Muscle of leg (tissue), 3 donors: ENCODE measurements at regions not wholly inside any gene's neighbourhood (a gene's known extent, or its start where the extent isn't known, plus 50 kb on each side); places are given as distances from the start of the nearest gene placed in this dataset.

ENCODE experiments used
- DNase-seq: peaks from one replicate; pipeline ENCODE4 v3.0.0; 2013
- H3K27ac ChIP-seq: one replicate; pipeline ENCODE4 v1.5.1; 2013; ENCODE audit warnings: mild to moderate bottlenecking, low read length, control low read depth
- H3K27me3 ChIP-seq: one replicate; pipeline ENCODE4 v1.6.1; 2013; ENCODE audit warnings: low read length; ENCODE audit not compliant: control insufficient read depth, insufficient read depth
- H3K36me3 ChIP-seq: one replicate; pipeline ENCODE4 v1.6.1; 2013; ENCODE audit warnings: low read length; ENCODE audit not compliant: control insufficient read depth, insufficient read depth
- H3K4me1 ChIP-seq: one replicate; pipeline ENCODE4 v1.6.1; 2013; ENCODE audit warnings: low read length; ENCODE audit not compliant: control insufficient read depth, insufficient read depth
- H3K4me3 ChIP-seq: one replicate; pipeline ENCODE4 v1.5.1; 2013; ENCODE audit warnings: low read length, control low read depth
- H3K9me3 ChIP-seq: replicated peaks from 2 replicates; pipeline ENCODE4 v1.6.1; 2013; ENCODE audit warnings: low read depth, low read length; ENCODE audit not compliant: control insufficient read depth
- WGBS: methylation state at CpG from one replicate; pipeline ENCODE4 v1.1.5; 2013; ENCODE audit warnings: missing lambda C conversion rate; ENCODE audit not compliant: insufficient coverage; 5-methylcytosine and 5-hydroxymethylcytosine counted together

GRCh38 chr17:71296005-71296404 lies 824.8 kb upstream of the SOX9 start:
- Histone ChIP-seq H3K4me1 (no peaks in the 10 kb centered on the region), H3K9me3 (no peaks in the 10 kb centered on the region), H3K4me3 (no peak overlapping the region), H3K36me3 (no peaks in the 10 kb centered on the region), H3K27ac (no peak overlapping the region), H3K27me3 (no peaks in the 10 kb centered on the region)
- no CpG with 5 or more reads among the region's 1 CpG for WGBS
- DNase-seq, result no peak

- DNase-seq, result no peak
- Histone ChIP-seq H3K27ac (no peak overlapping the region), H3K4me3 (no peak overlapping the region), H3K36me3 (no peaks in the 10 kb centered on the region), H3K9me3 (peaks cover 3% of the 10 kb centered on the region), H3K27me3 (no peaks in the 10 kb centered on the region), H3K4me1 (no peaks in the 10 kb centered on the region)
These were observed 819.8 kb upstream of the SOX9 start for GRCh38 chr17:71301063-71301462.

- DNase-seq, result no peak
- Histone ChIP-seq H3K9me3 (peaks cover 3% of the 10 kb centered on the region), H3K4me3 (no peak overlapping the region), H3K27me3 (no peaks in the 10 kb centered on the region), H3K4me1 (no peaks in the 10 kb centered on the region), H3K27ac (no peak overlapping the region), H3K36me3 (no peaks in the 10 kb centered on the region)
- WGBS, result 80% methylated on average over 2 of the region's 9 CpGs
These were observed 817.9 kb upstream of the SOX9 start for GRCh38 chr17:71302721-71303549.

DNA sequence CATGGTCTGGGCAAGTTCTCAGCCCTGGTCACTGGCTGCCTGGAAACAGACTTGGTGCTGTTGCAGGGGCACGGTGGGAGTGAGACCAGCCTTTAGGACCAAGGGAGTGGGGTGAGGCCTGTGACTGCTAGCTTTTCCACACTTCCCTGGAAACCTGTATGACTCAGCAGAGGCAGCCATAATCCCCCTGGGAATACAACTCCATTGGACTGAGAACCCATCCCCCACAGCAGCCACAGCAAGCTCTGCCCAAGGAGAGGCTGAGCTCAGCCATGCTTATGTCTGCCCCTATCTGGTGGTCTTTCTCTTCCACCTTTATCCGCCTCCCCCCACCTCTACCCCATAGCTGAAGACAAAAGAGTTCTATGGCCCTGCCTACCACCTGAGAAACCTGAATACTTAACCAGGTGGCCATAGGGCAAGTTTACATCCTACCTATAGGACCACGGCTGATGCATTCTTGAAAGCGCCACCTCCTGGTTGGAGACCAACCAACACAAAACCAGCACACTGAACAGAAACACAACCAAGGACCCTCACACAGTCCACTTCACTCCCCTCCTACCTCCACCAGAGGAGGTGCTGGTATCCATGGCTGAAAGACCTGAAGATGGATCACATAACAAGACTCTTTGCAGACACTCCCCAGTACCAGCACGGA lies 816.2 kb upstream of the SOX9 start:
- H3K27ac ChIP-seq, result no peak overlapping the region
- 94% methylated on average over 2 of the region's 5 CpGs for WGBS
- H3K36me3 ChIP-seq, result no peaks in the 10 kb centered on the region
- no peaks in the 10 kb centered on the region for H3K4me1 ChIP-seq
- no peak overlapping the region for H3K4me3 ChIP-seq
- DNase-seq, result no peak
- peaks cover 3% of the 10 kb centered on the region for H3K9me3 ChIP-seq
- H3K27me3 ChIP-seq, result no peaks in the 10 kb centered on the region

- no peaks in the 10 kb centered on the region for H3K4me1 ChIP-seq
- H3K27ac ChIP-seq, result no peak overlapping the region
- H3K9me3 ChIP-seq, result no peaks in the 10 kb centered on the region
- no CpG with 5 or more reads among the region's 3 CpGs for WGBS
- H3K4me3 ChIP-seq, result no peak overlapping the region
- H3K27me3 ChIP-seq, result no peaks in the 10 kb centered on the region
- no peaks in the 10 kb centered on the region for H3K36me3 ChIP-seq
- DNase-seq, result no peak
These were observed 807.0 kb upstream of the SOX9 start for GRCh38 chr17:71313866-71314265.

DNA sequence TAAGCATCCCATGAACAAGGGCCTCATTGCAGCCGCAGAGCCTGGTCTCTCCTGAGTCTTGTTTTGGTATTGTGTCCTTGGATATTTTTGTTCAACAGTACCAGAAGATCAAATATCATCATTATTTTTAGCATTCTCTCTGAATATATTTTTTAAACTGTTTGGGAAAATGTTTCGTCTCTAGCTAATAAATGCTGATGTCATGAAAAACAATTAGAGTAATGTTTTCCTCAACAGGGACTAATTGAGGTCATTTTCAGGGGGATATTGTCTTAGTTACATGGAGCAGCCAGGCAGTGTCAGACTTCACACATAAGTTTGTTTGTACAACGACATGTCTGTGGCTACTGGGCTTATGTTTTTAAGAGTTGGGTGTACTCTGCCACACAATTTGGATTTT lies 805.3 kb upstream of the SOX9 start:
- Histone ChIP-seq H3K9me3 (no peaks in the 10 kb centered on the region), H3K4me3 (no peak overlapping the region), H3K36me3 (no peaks in the 10 kb centered on the region), H3K27me3 (no peaks in the 10 kb centered on the region), H3K4me1 (no peaks in the 10 kb centered on the region), H3K27ac (no peak overlapping the region)
- peak; percentile 29 for DNase-seq
- WGBS, result 40% methylated on average over 1 of the region's 3 CpGs

- no CpG with 5 or more reads among the region's 4 CpGs for WGBS
These were observed 804.5 kb upstream of the SOX9 start for GRCh38 chr17:71316176-71316897.

DNA sequence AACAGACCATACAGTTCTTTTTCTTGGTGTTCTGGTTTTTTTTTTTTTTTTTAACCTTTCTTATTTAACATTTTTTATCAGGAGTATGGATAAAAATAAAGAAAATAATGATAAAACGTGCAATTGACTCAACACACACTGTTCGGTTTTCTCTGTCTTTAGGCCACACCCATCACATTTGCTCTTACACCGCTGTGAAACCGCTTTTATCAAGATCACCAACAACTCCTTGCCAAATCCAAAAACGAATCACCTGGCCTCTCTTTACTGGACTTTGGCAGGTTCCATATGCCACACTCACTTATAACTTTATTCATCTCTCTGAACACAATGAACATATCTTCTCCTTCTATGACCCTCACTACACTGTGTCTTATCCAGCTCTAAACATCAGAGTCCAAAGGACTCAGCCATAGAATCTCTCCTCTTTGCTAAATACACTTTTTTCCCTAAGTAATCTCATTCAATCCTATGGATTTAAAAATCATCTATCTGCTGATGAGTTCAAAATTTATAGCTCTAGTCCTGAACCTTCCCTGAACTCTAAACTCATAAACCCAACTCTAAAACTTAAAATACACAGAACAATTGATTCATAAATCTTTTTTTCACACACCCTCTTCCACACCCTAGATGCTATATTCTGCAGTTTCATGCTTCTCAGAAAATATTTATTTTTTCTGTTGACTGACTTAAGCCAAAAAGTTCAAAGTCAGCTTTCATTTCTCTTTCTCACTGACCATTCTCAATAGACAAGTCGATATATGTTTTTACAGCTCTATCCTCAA lies 800.6 kb upstream of the SOX9 start:
- no peaks in the 10 kb centered on the region for H3K27me3 ChIP-seq
- DNase-seq, result peak; percentile 11
- no peaks in the 10 kb centered on the region for H3K9me3 ChIP-seq
- no peak overlapping the region for H3K27ac ChIP-seq
- no peaks in the 10 kb centered on the region for H3K4me1 ChIP-seq
- H3K36me3 ChIP-seq, result no peaks in the 10 kb centered on the region
- H3K4me3 ChIP-seq, result no peak overlapping the region
- 60% methylated on average over 5 of the region's 6 CpGs for WGBS

More at GRCh38 chr17:71316176-71316897, 804.5 kb upstream of the SOX9 start:
- H3K27me3 ChIP-seq, result no peaks in the 10 kb centered on the region
- peak; percentile 75 for DNase-seq
- H3K9me3 ChIP-seq, result no peaks in the 10 kb centered on the region
- no peaks in the 10 kb centered on the region for H3K36me3 ChIP-seq
- no peak overlapping the region for H3K27ac ChIP-seq
- H3K4me3 ChIP-seq, result no peak overlapping the region
- no peaks in the 10 kb centered on the region for H3K4me1 ChIP-seq

DNA sequence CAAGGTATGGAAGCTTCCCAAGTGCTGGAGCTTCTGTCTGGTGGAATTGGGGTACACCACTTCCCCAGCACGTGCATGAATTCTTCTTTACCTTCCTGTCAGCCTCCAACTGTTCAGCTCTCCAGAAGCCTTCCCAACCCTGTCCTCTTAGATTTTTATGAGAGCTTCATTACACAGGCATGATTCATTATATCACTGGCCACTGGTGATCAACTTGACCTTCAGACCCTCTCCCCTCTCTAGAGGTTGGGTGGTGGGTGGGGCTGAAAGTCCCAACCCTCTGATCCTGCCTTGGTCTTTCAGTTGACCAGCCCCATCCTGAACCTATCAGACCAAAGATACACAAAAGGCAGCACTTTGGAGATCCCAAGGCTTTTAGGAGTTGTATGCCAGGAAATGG lies 795.7 kb upstream of the SOX9 start:
- H3K4me3 ChIP-seq, result no peak overlapping the region
- H3K4me1 ChIP-seq, result no peaks in the 10 kb centered on the region
- DNase-seq, result no peak
- no peaks in the 10 kb centered on the region for H3K36me3 ChIP-seq
- no CpG with 5 or more reads among the region's 1 CpG for WGBS
- H3K27me3 ChIP-seq, result no peaks in the 10 kb centered on the region
- H3K9me3 ChIP-seq, result no peaks in the 10 kb centered on the region
- no peak overlapping the region for H3K27ac ChIP-seq

DNA sequence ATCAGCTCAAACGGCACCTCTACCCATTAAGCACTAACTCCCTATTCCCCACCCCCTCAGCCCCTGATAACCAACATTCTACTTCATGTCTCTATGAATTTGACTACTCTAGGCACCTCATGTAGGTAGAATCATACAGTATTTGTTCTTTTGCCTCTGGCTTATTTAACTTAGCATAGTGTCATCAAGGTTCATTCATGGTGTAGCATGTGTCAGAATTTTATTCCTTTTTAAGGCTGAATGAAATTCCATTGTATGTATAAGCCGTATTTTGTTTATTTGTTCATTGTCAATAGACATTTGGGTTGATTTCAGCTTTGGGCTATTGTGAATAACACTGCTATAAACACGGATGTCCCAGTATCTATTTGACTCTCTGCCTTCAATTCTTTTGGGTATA lies 794.9 kb upstream of the SOX9 start:
- Histone ChIP-seq H3K4me1 (no peaks in the 10 kb centered on the region), H3K27me3 (no peaks in the 10 kb centered on the region), H3K4me3 (no peak overlapping the region), H3K9me3 (no peaks in the 10 kb centered on the region), H3K27ac (no peak overlapping the region), H3K36me3 (no peaks in the 10 kb centered on the region)
- no peak for DNase-seq
- no CpG with 5 or more reads among the region's 3 CpGs for WGBS
